OCI-LY7 (cell line): ENCODE measurements at regions not wholly inside any gene's neighbourhood (a gene's known extent, or its start where the extent isn't known, plus 50 kb on each side); places are given as distances from the start of the nearest gene placed in this dataset.

Experiments used
- BruUV-seq: library from RNA; stranded (reverse); fragments of 400-500 nt; replicated peaks from 2 replicates; lab custom pipeline; 2021; lab: Mats Ljungman, UMichigan
- CTCF ChIA-PET: fragments of 300-600 bp; sonication (Branson Sonifier 250); formaldehyde crosslinking; loops from one replicate; lab custom pipeline; 2022; ENCODE audit warnings: antibody characterized with exemption; ENCODE audit not compliant: unreplicated experiment; lab: Charles Lee
- POLR2A ChIA-PET: fragments of 300-600 bp; sonication (Branson Sonifier 250); formaldehyde crosslinking; loops from one replicate; lab custom pipeline; 2022; ENCODE audit warnings: antibody characterized with exemption; lab: Charles Lee
- DNase-seq: peaks from one replicate; pipeline ENCODE4 v3.0.0-alpha.2; 2015; ENCODE audit warnings: low spot score
- H2AFZ ChIP-seq: fragments of 200-600 bp; sonication (generic), shearing (Covaris generic); 2 replicates; pipeline ENCODE4 v1.6.1; 2014; ENCODE audit warnings: mild to moderate bottlenecking, antibody characterized with exemption, low read length, moderate library complexity
- H3K27ac ChIP-seq: fragments of 200-600 bp; sonication (generic); 2 replicates; pipeline ENCODE4 v1.5.1; 2014; ENCODE audit warnings: mixed run types, low read depth, mild to moderate bottlenecking, moderate library complexity, low read length, inconsistent platforms; ENCODE audit not compliant: poor library complexity, severe bottlenecking
- H3K36me3 ChIP-seq: fragments of 200-600 bp; sonication (generic); 2 replicates; pipeline ENCODE4 v1.6.1; 2014; ENCODE audit warnings: mild to moderate bottlenecking, antibody characterized with exemption, low read length, moderate library complexity, mixed read lengths; ENCODE audit not compliant: insufficient read depth
- H3K4me1 ChIP-seq: fragments of 200-600 bp; sonication (generic); 2 replicates; pipeline ENCODE4 v1.5.1; 2014; ENCODE audit warnings: mild to moderate bottlenecking, low read length; ENCODE audit not compliant: insufficient read depth, poor library complexity, severe bottlenecking
- H3K4me2 ChIP-seq: fragments of 200-600 bp; sonication (generic); 2 replicates; pipeline ENCODE4 v1.6.1; 2014; ENCODE audit warnings: mild to moderate bottlenecking, low read length
- H3K4me3 ChIP-seq: fragments of 200-600 bp; sonication (generic); 2 replicates; pipeline ENCODE4 v1.5.1; 2014; ENCODE audit warnings: mild to moderate bottlenecking, low read depth, low read length; ENCODE audit not compliant: poor library complexity, severe bottlenecking
- H3K79me2 ChIP-seq: fragments of 200-600 bp; sonication (generic); 2 replicates; pipeline ENCODE4 v1.6.1; 2016; ENCODE audit warnings: low read depth, mild to moderate bottlenecking, low read length, moderate library complexity, mixed read lengths; ENCODE audit not compliant: insufficient read depth
- H3K9me2 ChIP-seq: fragments of 200-600 bp; sonication (generic); 2 replicates; pipeline ENCODE4 v1.6.1; 2016; ENCODE audit warnings: mild to moderate bottlenecking, low read length, mixed read lengths; ENCODE audit not compliant: insufficient read depth
- H3K9me3 ChIP-seq: fragments of 200-600 bp; sonication (generic); 2 replicates; pipeline ENCODE4 v1.6.1; 2014; ENCODE audit warnings: mild to moderate bottlenecking, mixed run types, low read length, mixed read lengths
- H4K20me1 ChIP-seq: fragments of 200-600 bp; sonication (generic); 2 replicates; pipeline ENCODE4 v1.6.1; 2014; ENCODE audit warnings: mild to moderate bottlenecking, antibody characterized with exemption, low read length, moderate library complexity, mixed read lengths; ENCODE audit not compliant: insufficient read depth
- EZH2phosphoT487 ChIP-seq: fragments of 200-600 bp; sonication (generic); IDR thresholded peaks from 2 replicates; pipeline ENCODE4 v1.6.1; 2018; ENCODE audit warnings: low read depth, borderline replicate concordance, mild to moderate bottlenecking, mixed run types, antibody characterized with exemption, low read length, moderate library complexity, mixed read lengths
- intact Hi-C: fragments of 100-400 bp; cut with micrococcal nuclease; formaldehyde crosslinking; loops from one replicate; pipeline ENCODE4 v1.10.0; 2022; ENCODE audit not compliant: unreplicated experiment
- TF ChIP-seq, protein P1 (sequence below): fragments of 200-600 bp; sonication (generic); conservative IDR thresholded peaks from 2 replicates; pipeline ENCODE4 v1.5.1; 2014; ENCODE audit warnings: mild to moderate bottlenecking, antibody characterized with exemption, low read length, moderate library complexity, mixed read lengths

- H3K9me3 ChIP-seq, result no peaks in the 10 kb centered on the region
These were observed 333.7 kb upstream of the CDH19 start for GRCh38 chr18:66937546-66937945.

GRCh38 chr18:66931010-66931409 is 327.1 kb upstream of the CDH19 start:
- intact Hi-C loops, result no loop called here
- no TSS peak for BruUV-seq

More at GRCh38 chr18:66937546-66937945, 333.7 kb upstream of the CDH19 start:
- Histone ChIP-seq H3K4me2 (no peak overlapping the region), H3K4me1 (no peaks in the 10 kb centered on the region), H3K9me2 (no peaks in the 10 kb centered on the region), H4K20me1 (no peaks in the 10 kb centered on the region), H2AFZ (no peak overlapping the region), H3K36me3 (no peaks in the 10 kb centered on the region), H3K4me3 (no peak overlapping the region), H3K79me2 (no peaks in the 10 kb centered on the region), H3K27ac (no peak overlapping the region)
- TF ChIP-seq, protein P1, sequence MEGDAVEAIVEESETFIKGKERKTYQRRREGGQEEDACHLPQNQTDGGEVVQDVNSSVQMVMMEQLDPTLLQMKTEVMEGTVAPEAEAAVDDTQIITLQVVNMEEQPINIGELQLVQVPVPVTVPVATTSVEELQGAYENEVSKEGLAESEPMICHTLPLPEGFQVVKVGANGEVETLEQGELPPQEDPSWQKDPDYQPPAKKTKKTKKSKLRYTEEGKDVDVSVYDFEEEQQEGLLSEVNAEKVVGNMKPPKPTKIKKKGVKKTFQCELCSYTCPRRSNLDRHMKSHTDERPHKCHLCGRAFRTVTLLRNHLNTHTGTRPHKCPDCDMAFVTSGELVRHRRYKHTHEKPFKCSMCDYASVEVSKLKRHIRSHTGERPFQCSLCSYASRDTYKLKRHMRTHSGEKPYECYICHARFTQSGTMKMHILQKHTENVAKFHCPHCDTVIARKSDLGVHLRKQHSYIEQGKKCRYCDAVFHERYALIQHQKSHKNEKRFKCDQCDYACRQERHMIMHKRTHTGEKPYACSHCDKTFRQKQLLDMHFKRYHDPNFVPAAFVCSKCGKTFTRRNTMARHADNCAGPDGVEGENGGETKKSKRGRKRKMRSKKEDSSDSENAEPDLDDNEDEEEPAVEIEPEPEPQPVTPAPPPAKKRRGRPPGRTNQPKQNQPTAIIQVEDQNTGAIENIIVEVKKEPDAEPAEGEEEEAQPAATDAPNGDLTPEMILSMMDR, result no peak
- no peak for TF ChIP-seq EZH2phosphoT487
- CTCF ChIA-PET, result no interaction called here
- DNase-seq, result no peak
- POLR2A ChIA-PET, result no interaction called here
- BruUV-seq, result no TSS peak
- intact Hi-C loops, result no loop called here

GRCh38 chr18:66916834-66917233 is 312.9 kb upstream of the CDH19 start:
- Histone ChIP-seq H3K9me2 (no peaks in the 10 kb centered on the region), H3K36me3 (no peaks in the 10 kb centered on the region), H3K4me3 (no peak overlapping the region), H3K27ac (no peak overlapping the region), H3K4me1 (no peaks in the 10 kb centered on the region), H4K20me1 (no peaks in the 10 kb centered on the region), H3K79me2 (no peaks in the 10 kb centered on the region), H3K4me2 (no peak overlapping the region), H2AFZ (no peak overlapping the region), H3K9me3 (no peaks in the 10 kb centered on the region)
- ChIA-PET CTCF (no interaction called here), POLR2A (no interaction called here)
- intact Hi-C loops, result no loop called here
- TF ChIP-seq EZH2phosphoT487, result no peak
- TF ChIP-seq, protein P1, result no peak
- DNase-seq, result no peak
- BruUV-seq, result no TSS peak

More at GRCh38 chr18:66931010-66931409, 327.1 kb upstream of the CDH19 start:
- no peaks in the 10 kb centered on the region for H3K9me3 ChIP-seq
- DNase-seq, result no peak
- H2AFZ ChIP-seq, result no peak overlapping the region
- no peaks in the 10 kb centered on the region for H3K9me2 ChIP-seq
- H3K36me3 ChIP-seq, result no peaks in the 10 kb centered on the region
- no peak overlapping the region for H3K4me3 ChIP-seq
- H3K4me1 ChIP-seq, result no peaks in the 10 kb centered on the region
- ChIA-PET CTCF (no interaction called here), POLR2A (interaction anchor here (0.6 kb wide), 1 partner anchor 245 kb away, joined by 3 read pairs; no protein-coding TSS in a partner anchor)
- H4K20me1 ChIP-seq, result no peaks in the 10 kb centered on the region
- H3K4me2 ChIP-seq, result no peak overlapping the region
- TF ChIP-seq, protein P1, result no peak
- TF ChIP-seq EZH2phosphoT487, result no peak
- H3K27ac ChIP-seq, result no peak overlapping the region
- H3K79me2 ChIP-seq, result no peaks in the 10 kb centered on the region
